ENCODE measurements at regions not wholly inside any gene's neighbourhood (a gene's known extent, or its start where the extent isn't known, plus 50 kb on each side); places are given as distances from the start of the nearest gene placed in this dataset.

- no peak for TF ChIP-seq CTCF (IDR thresholded peaks at IDR 0.05; ENCODE audit: low read depth, low read length)
- H3K4me3 ChIP-seq (ENCODE audit: low read depth, low read length), result no peak overlapping the region
Observed at GRCh38 chr4:111113591-111113990, 490.7 kb upstream of the PITX2 start.

GRCh38 chr4:111115881-111116280, 493.0 kb upstream of the PITX2 start:
- no peak for TF ChIP-seq CTCF (IDR thresholded peaks at IDR 0.05; ENCODE audit: low read depth, low read length)
- no peak overlapping the region for H3K4me3 ChIP-seq (ENCODE audit: low read depth, low read length)

- TF ChIP-seq CTCF (IDR thresholded peaks at IDR 0.05; ENCODE audit: low read depth, low read length), result no peak
- H3K4me3 ChIP-seq (ENCODE audit: low read depth, low read length), result no peak overlapping the region
Observed at GRCh38 chr4:111120191-111120590, 497.3 kb upstream of the PITX2 start.

- no peak overlapping the region for H3K4me3 ChIP-seq (ENCODE audit: low read depth, low read length)
- no peak for TF ChIP-seq CTCF (IDR thresholded peaks at IDR 0.05; ENCODE audit: low read depth, low read length)
Observed at GRCh38 chr4:111126340-111126739, 503.5 kb upstream of the PITX2 start.

GRCh38 chr4:111127841-111128240, 505.0 kb upstream of the PITX2 start:
- no peak overlapping the region for H3K4me3 ChIP-seq (ENCODE audit: low read depth, low read length)
- TF ChIP-seq CTCF (IDR thresholded peaks at IDR 0.05; ENCODE audit: low read depth, low read length), result no peak

GRCh38 chr4:111128327-111128726, 505.4 kb upstream of the PITX2 start:
- TF ChIP-seq CTCF (IDR thresholded peaks at IDR 0.05; ENCODE audit: low read depth, low read length), result no peak

GRCh38 chr4:111136438-111136837, 513.6 kb upstream of the PITX2 start:
- H3K4me3 ChIP-seq (ENCODE audit: low read depth, low read length), result no peak overlapping the region
- TF ChIP-seq CTCF (IDR thresholded peaks at IDR 0.05; ENCODE audit: low read depth, low read length), result no peak

More at GRCh38 chr4:111128327-111128726, 505.4 kb upstream of the PITX2 start:
- no peak overlapping the region for H3K4me3 ChIP-seq (ENCODE audit: low read depth, low read length)
